ENCODE measurements at regions not wholly inside any gene's neighbourhood (a gene's known extent, or its start where the extent isn't known, plus 50 kb on each side); places are given as distances from the start of the nearest gene placed in this dataset.

DNA sequence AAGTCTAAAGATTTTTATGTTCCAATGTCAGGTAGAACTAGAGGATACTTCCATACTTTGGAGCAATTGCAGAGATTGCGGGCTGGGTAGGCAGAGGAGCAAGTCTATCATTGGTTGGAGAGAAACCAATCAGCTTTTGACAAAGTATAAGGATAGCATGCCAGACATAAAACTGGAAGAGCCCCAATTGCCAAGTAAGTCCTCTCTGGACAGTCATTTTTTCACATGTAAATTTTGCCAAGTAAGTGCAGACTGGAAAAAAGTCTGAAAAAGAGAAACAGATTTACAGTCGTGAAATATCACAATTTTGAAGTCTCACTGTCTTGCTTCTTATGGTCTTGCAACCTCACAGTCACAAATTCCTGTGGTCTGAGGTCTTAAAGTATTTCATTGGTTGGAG, 131.4 kb upstream of the C21orf91 start:
- no CpG with 5 or more reads among the region's 2 CpGs for WGBS (ENCODE audit: insufficient coverage, insufficient read length)
- DNase-seq (ENCODE audit: low read depth, low spot score): no peak
- Histone ChIP-seq H3K27ac (ENCODE audit: low read length) (no peak overlapping the region), H3K36me3 (ENCODE audit: control insufficient read depth, insufficient read depth, low read length) (no peaks in the 10 kb centered on the region), H3K9me3 (ENCODE audit: control insufficient read depth, insufficient read depth, low read length) (no peaks in the 10 kb centered on the region), H3K4me3 (ENCODE audit: low read length) (no peak overlapping the region), H3K4me1 (ENCODE audit: control insufficient read depth, insufficient read depth, low read length) (no peaks in the 10 kb centered on the region), H3K27me3 (ENCODE audit: control insufficient read depth, insufficient read depth, low read length) (no peaks in the 10 kb centered on the region)

GRCh38 chr21:17949421-17949820, 130.3 kb upstream of the C21orf91 start:
- DNase-seq (ENCODE audit: low read depth, low spot score): no peak
- H3K27me3 ChIP-seq (ENCODE audit: control insufficient read depth, insufficient read depth, low read length): no peaks in the 10 kb centered on the region
- H3K36me3 ChIP-seq (ENCODE audit: control insufficient read depth, insufficient read depth, low read length): no peaks in the 10 kb centered on the region
- no peak overlapping the region for H3K4me3 ChIP-seq (ENCODE audit: low read length)
- no peaks in the 10 kb centered on the region for H3K9me3 ChIP-seq (ENCODE audit: control insufficient read depth, insufficient read depth, low read length)
- no peaks in the 10 kb centered on the region for H3K4me1 ChIP-seq (ENCODE audit: control insufficient read depth, insufficient read depth, low read length)
- no peak overlapping the region for H3K27ac ChIP-seq (ENCODE audit: low read length)

GRCh38 chr21:17947531-17947930, 128.4 kb upstream of the C21orf91 start:
- Histone ChIP-seq H3K36me3 (ENCODE audit: control insufficient read depth, insufficient read depth, low read length) (no peaks in the 10 kb centered on the region), H3K4me3 (ENCODE audit: low read length) (no peak overlapping the region), H3K4me1 (ENCODE audit: control insufficient read depth, insufficient read depth, low read length) (no peaks in the 10 kb centered on the region), H3K9me3 (ENCODE audit: control insufficient read depth, insufficient read depth, low read length) (no peaks in the 10 kb centered on the region), H3K27me3 (ENCODE audit: control insufficient read depth, insufficient read depth, low read length) (no peaks in the 10 kb centered on the region), H3K27ac (ENCODE audit: low read length) (no peak overlapping the region)
- WGBS (ENCODE audit: insufficient coverage, insufficient read length): no CpG with 5 or more reads among the region's 2 CpGs
- DNase-seq (ENCODE audit: low read depth, low spot score): no peak

- H3K27me3 ChIP-seq (ENCODE audit: control insufficient read depth, insufficient read depth, low read length): no peaks in the 10 kb centered on the region
- peak; percentile 9 for DNase-seq (ENCODE audit: low read depth, low spot score)
- no peaks in the 10 kb centered on the region for H3K4me1 ChIP-seq (ENCODE audit: control insufficient read depth, insufficient read depth, low read length)
- no peak overlapping the region for H3K4me3 ChIP-seq (ENCODE audit: low read length)
- H3K36me3 ChIP-seq (ENCODE audit: control insufficient read depth, insufficient read depth, low read length): no peaks in the 10 kb centered on the region
- no peak overlapping the region for H3K27ac ChIP-seq (ENCODE audit: low read length)
- no CpG with 5 or more reads among the region's 4 CpGs for WGBS (ENCODE audit: insufficient coverage, insufficient read length)
- no peaks in the 10 kb centered on the region for H3K9me3 ChIP-seq (ENCODE audit: control insufficient read depth, insufficient read depth, low read length)
Observed at GRCh38 chr21:17931080-17931479, 111.9 kb upstream of the C21orf91 start.

GRCh38 chr21:17930093-17930492, 110.9 kb upstream of the C21orf91 start:
- H3K36me3 ChIP-seq (ENCODE audit: control insufficient read depth, insufficient read depth, low read length): no peaks in the 10 kb centered on the region
- H3K27ac ChIP-seq (ENCODE audit: low read length): no peak overlapping the region
- no peaks in the 10 kb centered on the region for H3K4me1 ChIP-seq (ENCODE audit: control insufficient read depth, insufficient read depth, low read length)
- no CpG with 5 or more reads among the region's 1 CpG for WGBS (ENCODE audit: insufficient coverage, insufficient read length)
- H3K4me3 ChIP-seq (ENCODE audit: low read length): no peak overlapping the region
- H3K27me3 ChIP-seq (ENCODE audit: control insufficient read depth, insufficient read depth, low read length): no peaks in the 10 kb centered on the region
- DNase-seq (ENCODE audit: low read depth, low spot score): no peak
- H3K9me3 ChIP-seq (ENCODE audit: control insufficient read depth, insufficient read depth, low read length): no peaks in the 10 kb centered on the region

- no peak overlapping the region for H3K27ac ChIP-seq (ENCODE audit: low read length)
- no peaks in the 10 kb centered on the region for H3K36me3 ChIP-seq (ENCODE audit: control insufficient read depth, insufficient read depth, low read length)
- WGBS (ENCODE audit: insufficient coverage, insufficient read length): no CpG with 5 or more reads among the region's 7 CpGs
- H3K4me1 ChIP-seq (ENCODE audit: control insufficient read depth, insufficient read depth, low read length): no peaks in the 10 kb centered on the region
- DNase-seq (ENCODE audit: low read depth, low spot score): no peak
- H3K27me3 ChIP-seq (ENCODE audit: control insufficient read depth, insufficient read depth, low read length): no peaks in the 10 kb centered on the region
- H3K9me3 ChIP-seq (ENCODE audit: control insufficient read depth, insufficient read depth, low read length): no peaks in the 10 kb centered on the region
- no peak overlapping the region for H3K4me3 ChIP-seq (ENCODE audit: low read length)
Observed at GRCh38 chr21:17929510-17929909, 110.4 kb upstream of the C21orf91 start.

DNA sequence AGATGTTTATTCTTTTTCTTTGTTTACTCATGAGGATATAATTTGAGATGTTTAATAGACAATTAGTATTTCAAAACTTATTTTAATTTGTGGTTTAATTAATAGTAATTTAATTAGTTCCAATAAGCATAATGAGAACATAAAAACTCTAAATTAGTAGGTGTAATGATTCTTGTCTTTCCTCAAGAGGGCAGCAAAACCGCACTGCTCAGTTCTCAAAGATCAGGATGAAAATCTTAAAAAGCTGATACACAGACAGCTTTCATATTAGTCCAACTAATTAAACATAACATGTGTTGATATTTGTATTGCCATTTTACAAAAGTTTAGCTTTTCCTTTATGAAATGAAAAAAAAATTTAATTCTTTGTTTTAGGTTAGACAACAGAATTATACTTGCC, 106.7 kb upstream of the C21orf91 start:
- DNase-seq (ENCODE audit: low read depth, low spot score): no peak

DNA sequence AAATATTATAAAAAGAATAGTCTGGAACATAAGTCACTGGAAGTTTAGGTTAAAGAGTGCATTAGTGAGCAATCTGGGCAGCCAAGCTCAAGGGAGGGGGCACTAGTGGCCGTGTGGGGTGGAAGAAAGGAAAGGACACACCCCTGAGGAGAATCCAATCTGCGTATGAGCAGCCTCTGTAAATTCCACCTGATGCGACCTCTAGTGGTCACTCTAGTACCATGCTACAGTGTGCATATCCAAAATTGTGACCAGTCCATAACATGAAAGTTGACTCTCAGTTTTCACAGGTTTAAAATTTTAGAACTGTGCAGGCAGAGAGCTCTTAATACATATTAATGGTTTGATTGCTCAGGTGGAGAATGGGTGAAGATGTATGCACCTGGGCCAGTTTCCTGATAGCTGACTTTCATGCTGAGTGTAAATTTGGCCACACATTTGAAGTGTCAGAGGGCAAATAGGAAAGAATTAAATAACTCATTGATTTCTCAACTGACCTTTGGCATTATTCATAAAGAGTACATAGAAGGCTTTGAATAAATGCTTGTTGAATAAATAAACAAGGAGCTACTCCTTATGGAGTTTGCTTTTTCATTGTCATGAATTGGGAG, 105.9 kb upstream of the C21orf91 start:
- no CpG with 5 or more reads among the region's 3 CpGs for WGBS (ENCODE audit: insufficient coverage, insufficient read length)
- no peaks in the 10 kb centered on the region for H3K36me3 ChIP-seq (ENCODE audit: control insufficient read depth, insufficient read depth, low read length)
- no peak overlapping the region for H3K4me3 ChIP-seq (ENCODE audit: low read length)
- no peaks in the 10 kb centered on the region for H3K27me3 ChIP-seq (ENCODE audit: control insufficient read depth, insufficient read depth, low read length)
- peak; percentile 50 for DNase-seq (ENCODE audit: low read depth, low spot score)
- no peaks in the 10 kb centered on the region for H3K4me1 ChIP-seq (ENCODE audit: control insufficient read depth, insufficient read depth, low read length)
- H3K27ac ChIP-seq (ENCODE audit: low read length): no peak overlapping the region
- no peaks in the 10 kb centered on the region for H3K9me3 ChIP-seq (ENCODE audit: control insufficient read depth, insufficient read depth, low read length)

More for the DNA sequence above, 106.7 kb upstream of the C21orf91 start:
- Histone ChIP-seq H3K27ac (ENCODE audit: low read length) (no peak overlapping the region), H3K27me3 (ENCODE audit: control insufficient read depth, insufficient read depth, low read length) (no peaks in the 10 kb centered on the region), H3K4me1 (ENCODE audit: control insufficient read depth, insufficient read depth, low read length) (no peaks in the 10 kb centered on the region), H3K4me3 (ENCODE audit: low read length) (no peak overlapping the region), H3K36me3 (ENCODE audit: control insufficient read depth, insufficient read depth, low read length) (no peaks in the 10 kb centered on the region), H3K9me3 (ENCODE audit: control insufficient read depth, insufficient read depth, low read length) (no peaks in the 10 kb centered on the region)
- WGBS (ENCODE audit: insufficient coverage, insufficient read length): no CpG with 5 or more reads among the region's 1 CpG

- no CpG with 5 or more reads among the region's 2 CpGs for WGBS (ENCODE audit: insufficient coverage, insufficient read length)
- H3K36me3 ChIP-seq (ENCODE audit: control insufficient read depth, insufficient read depth, low read length): no peaks in the 10 kb centered on the region
- H3K27me3 ChIP-seq (ENCODE audit: control insufficient read depth, insufficient read depth, low read length): no peaks in the 10 kb centered on the region
- H3K27ac ChIP-seq (ENCODE audit: low read length): no peak overlapping the region
- no peaks in the 10 kb centered on the region; the same call in 1 of the 2 replicates for H3K9me3 ChIP-seq (ENCODE audit: control insufficient read depth, insufficient read depth, low read length)
- no peak overlapping the region for H3K4me3 ChIP-seq (ENCODE audit: low read length)
- no peaks in the 10 kb centered on the region for H3K4me1 ChIP-seq (ENCODE audit: control insufficient read depth, insufficient read depth, low read length)
- no peak for DNase-seq (ENCODE audit: low read depth, low spot score)
Observed at GRCh38 chr21:17921579-17922530, 102.7 kb upstream of the C21orf91 start.

DNA sequence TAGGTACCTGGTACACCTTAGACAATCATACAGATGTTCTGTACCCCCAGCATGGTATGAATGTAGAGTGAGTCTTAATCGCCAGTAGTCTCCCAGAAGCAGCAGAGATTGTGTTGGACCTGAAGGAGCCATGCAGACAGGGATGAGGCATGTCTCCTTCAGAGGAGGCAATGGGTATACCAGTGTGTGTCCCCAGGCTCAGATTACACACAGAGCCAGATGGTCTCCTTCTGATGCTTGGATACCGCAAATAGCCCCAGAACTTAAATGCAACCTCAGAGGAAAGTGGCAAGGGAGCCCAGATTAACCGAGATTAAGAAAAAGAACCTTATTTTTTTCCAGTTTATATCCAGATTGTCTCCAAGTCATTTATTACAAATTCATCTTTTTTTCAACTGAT, 96.8 kb upstream of the C21orf91 start:
- Histone ChIP-seq H3K27me3 (ENCODE audit: control insufficient read depth, insufficient read depth, low read length) (no peaks in the 10 kb centered on the region), H3K27ac (ENCODE audit: low read length) (no peak overlapping the region), H3K9me3 (ENCODE audit: control insufficient read depth, insufficient read depth, low read length) (no peaks in the 10 kb centered on the region; the same call in 1 of the 2 replicates), H3K36me3 (ENCODE audit: control insufficient read depth, insufficient read depth, low read length) (no peaks in the 10 kb centered on the region), H3K4me3 (ENCODE audit: low read length) (no peak overlapping the region), H3K4me1 (ENCODE audit: control insufficient read depth, insufficient read depth, low read length) (no peaks in the 10 kb centered on the region)
- WGBS (ENCODE audit: insufficient coverage, insufficient read length): no CpG with 5 or more reads among the region's 3 CpGs
- no peak for DNase-seq (ENCODE audit: low read depth, low spot score)
